Cardiac septum (tissue), 1 donor: ENCODE measurements at regions not wholly inside any gene's neighbourhood (a gene's known extent, or its start where the extent isn't known, plus 50 kb on each side); places are given as distances from the start of the nearest gene placed in this dataset. TPM values are rescaled to one million over a fixed set of nuclear protein-coding genes. Genes with fewer than 3 reads are reported as not detected.
"Not testable (repeated sequence)": the region's sequence is repeated elsewhere in the genome, so short reads cannot be mapped to it uniquely, and the experiment has no call there.

Experiments
- DNase-seq: peaks from one replicate; pipeline ENCODE4 v3.0.0-alpha.2; 2020; ENCODE audit warnings: low spot score
- intact Hi-C: fragments of 100-400 bp; cut with DNase I; formaldehyde crosslinking; loops from one replicate; pipeline ENCODE4 v1.14.0; 2022
- microRNA-seq: library from miRNA; unstranded; fragments of <30 nt; microRNA quantifications from one replicate; pipeline ENCODE4 v1.2.0, GENCODE V29; 2020
- donor health status: DM: no; HTN: no; CAD: no.

DNA sequence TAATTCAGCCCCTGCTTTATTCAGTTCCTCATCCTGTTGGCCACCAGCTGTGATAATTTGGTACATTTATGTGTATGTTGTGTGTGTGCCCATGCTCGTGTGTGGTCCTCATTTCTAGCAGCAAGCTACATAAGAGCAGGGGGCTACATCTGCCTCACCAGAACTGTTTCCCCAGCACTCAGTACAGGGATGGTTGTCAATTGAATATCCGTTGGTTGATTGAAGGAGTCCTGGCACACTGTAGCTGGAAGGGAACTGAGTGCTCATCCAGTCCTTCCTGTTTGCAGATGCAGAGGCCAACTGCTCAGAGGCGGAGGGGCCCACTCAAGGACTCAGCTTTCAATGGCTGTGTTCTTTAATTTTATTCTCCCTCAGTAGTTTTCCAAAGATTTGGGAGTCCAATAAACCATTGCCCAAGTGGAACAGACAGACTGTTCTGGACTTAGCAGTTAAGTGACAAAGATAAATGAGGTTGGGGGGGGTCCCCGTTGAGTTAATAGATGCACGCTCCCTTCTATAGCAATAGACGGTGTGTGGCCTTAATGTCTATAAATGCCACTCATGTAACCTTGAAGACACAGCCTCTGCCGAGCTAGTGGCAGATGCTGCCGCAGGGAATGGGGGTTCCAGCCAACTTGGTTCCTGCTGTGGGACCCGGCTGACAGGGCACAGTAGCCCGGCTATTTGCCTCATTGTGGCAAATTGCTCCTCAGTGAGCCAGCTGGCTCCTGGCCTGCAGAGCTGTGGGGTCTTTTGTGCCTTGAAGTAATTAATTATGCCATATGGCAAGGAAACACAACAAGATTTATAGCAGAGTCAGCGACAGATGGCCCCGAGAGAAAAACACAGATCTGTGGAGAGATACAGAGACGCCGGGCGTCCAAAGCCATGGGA, 71.4 kb upstream of the GRK3 start:
- intact Hi-C loops: no loop called here
- DNase-seq: no peak

DNA sequence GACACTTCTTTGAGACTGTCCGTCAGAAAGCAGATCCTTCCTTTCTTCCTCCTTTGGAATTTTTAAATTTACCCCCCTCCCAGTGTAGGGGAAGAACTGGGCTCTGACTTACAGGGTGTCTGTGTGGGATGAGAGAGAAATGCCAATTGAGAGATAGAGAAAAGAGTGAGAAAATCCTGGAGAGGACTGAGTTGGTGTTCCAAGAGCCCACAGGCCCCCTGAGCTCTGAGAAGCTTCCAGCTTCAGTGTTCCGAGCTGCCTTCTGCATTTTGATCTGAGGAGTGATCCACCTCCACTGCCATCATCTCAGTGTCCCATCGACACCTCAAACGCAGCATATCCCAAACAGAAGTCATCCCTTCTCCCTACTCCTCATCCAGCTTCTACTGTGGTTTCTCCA, 70.7 kb upstream of the GRK3 start:
- no peak for DNase-seq
- intact Hi-C loops: no loop called here

DNA sequence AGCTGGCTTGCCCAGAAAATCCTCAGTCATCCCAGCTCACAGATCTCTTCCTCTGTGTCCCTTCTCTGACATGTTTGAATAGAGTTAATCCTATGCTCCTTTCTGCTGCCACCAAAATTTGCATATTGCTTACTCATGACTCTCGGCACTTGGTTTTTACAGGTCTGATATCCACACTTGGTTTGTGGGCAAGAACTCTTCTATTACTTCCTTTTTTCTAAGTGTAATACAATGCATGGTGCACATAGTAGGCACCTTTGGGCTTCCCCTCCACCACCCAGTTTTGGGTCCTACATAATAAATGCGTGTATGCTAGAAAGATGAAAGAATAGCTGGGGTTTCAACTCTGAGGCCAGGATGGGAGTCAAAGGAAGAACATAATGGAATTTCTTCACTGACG, 69.7 kb upstream of the GRK3 start:
- DNase-seq: no peak

DNA sequence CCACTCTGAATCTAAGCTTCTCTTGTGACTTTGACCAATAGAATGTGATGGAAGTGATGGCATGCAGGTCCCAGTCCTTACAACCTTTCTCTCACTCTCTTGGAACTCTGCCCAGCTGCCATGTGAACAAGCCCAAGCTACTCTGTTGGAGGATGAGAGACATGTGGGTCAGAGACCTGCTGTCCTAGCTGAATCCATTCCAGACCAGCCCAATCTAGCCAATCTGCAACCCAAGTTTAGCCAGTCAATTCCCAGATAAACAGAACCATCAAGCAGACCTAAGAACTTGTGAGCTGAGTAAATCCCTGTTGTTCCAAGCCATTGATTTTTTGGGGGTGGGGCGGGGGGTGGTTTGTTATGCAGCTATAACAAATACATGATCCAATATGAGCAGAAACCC, 69.2 kb upstream of the GRK3 start:
- intact Hi-C loops: no loop called here

More for the DNA sequence above, 69.7 kb upstream of the GRK3 start:
- intact Hi-C loops: no loop called here

DNA sequence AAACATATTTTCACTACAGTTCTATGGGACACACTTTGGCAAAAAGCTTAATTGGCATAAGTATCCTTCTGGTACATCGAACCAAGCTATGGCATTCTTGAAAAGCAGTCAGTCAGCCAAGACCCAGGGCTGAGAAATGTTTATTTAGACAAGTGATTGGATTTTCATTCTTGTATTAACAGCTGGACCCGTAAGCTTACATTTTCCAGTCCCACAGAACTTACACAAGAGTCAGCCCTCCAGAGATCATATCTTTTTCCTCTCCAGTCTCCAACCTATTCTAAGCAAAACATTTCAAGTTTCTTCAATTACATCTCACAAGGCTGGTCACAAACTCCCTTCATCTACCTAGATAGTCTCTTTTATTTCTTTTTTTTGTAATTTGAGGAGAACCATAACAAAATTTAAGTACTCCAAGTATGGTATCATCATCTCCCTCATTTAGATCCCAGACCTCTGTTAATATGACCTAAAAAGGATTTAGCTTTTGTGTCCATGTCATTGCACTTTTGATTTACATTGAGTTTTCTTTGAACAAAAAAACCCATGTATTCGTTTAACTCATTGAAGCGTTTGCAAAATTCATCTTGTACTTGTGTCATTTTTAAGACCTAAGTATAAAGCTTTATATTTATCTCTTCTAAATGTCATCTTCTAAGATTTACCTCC, 67.9 kb upstream of the GRK3 start:
- intact Hi-C loops: no loop called here

More for the DNA sequence above, 69.2 kb upstream of the GRK3 start:
- no peak for DNase-seq

DNA sequence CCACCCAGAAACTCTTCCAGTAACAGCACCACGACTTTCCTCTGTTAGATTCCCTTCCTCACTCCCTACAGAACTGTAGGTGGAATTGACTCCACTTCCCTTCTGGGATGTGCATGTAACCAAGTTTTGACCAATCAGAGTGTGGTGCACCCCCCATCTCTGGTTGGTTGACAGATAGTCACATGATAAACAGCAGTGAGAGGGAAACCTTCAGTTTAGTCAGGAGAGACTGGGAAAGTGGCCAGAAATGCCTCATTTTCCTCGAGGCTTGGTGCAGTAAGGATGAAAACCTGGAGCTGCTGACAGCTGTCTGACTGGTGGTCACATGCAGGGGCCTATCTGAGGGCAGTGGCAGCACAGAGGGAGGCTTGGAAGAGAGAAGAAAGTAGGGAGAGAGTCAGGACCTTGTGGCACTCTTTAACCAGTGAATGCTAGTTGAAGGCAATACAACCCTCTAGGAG, 67.3 kb upstream of the GRK3 start:
- DNase-seq: no peak
- intact Hi-C loops: no loop called here

More for the DNA sequence above, 67.9 kb upstream of the GRK3 start:
- DNase-seq: no peak

DNA sequence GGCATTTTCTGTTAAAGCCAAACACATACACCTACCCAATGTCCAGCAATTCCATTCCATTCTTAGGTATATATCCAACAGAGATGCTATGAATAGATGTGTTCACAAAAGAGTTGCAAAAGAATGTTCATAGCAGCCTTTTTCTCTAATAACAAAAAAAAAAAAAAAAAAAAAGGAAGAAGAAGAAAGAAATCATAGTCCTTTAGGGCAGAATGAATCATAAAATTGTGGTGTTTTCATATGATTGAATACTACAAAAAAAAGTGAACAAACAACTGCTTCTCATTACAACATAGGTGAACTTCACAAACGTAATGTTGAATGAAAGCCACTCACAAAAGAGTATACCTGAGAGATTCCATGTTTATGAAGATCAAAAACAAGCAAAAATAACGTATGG, 66.8 kb upstream of the GRK3 start:
- intact Hi-C loops: no loop called here
- DNase-seq: no peak

DNA sequence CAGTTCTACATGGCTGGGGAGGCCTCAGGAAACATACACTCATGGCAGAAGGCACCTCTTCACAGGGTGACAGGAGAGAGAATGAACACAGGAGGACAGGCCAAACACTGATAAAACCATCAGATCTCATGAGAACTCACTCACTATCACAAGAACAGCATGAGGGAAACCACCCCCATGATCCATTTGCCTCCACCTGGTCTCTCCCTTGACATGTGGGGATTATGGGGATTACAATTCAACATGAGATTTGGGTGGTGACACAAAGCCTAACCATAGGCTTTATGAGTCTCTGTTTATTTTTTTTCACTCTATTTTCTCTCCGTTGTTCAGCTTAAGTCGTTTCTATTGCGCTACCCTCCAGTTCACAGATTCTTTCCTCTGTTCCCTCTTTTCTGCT, 63.8 kb upstream of the GRK3 start:
- DNase-seq, intact Hi-C loops: not testable (repeated sequence)

DNA sequence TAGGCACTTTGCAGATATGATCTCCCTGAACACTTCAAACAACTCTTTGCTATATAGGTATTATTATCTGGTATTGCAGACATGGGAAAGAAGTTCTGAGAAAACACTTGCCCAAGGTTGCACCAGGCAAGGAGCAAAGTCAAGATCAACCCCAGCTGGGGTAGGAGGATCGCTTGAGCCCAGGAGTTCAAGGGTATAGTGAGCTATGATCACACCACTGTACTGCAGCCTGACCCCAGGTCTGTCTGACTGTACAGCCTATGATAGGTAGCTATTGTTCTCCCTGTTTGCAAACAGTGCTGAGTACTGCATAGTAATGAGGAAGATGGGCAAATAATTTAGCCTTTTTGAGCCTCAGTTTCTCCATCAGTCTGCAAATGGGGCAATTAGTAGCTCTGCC, 60.5 kb upstream of the GRK3 start:
- DNase-seq, intact Hi-C loops: not testable (repeated sequence)

DNA sequence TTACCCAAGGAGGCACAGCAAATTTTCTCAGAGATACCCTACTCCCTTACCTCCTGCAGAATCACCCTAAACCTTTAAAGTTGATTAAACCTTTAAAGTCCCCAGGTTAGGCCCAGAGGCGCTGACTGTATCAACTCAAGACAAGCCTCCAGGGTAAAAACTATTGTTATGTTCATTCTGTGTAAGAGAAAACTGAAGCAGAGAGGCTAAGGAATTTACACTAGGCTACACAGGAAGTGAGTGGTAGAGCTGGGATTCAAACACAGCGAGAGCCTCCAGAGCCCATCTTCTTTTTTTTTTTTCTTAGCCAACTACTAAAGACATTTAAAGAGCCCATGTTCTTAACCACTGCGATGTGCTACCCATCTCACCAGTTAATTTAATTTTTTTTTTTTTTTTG, 56.3 kb upstream of the GRK3 start:
- DNase-seq: no peak
- intact Hi-C loops: no loop called here

DNA sequence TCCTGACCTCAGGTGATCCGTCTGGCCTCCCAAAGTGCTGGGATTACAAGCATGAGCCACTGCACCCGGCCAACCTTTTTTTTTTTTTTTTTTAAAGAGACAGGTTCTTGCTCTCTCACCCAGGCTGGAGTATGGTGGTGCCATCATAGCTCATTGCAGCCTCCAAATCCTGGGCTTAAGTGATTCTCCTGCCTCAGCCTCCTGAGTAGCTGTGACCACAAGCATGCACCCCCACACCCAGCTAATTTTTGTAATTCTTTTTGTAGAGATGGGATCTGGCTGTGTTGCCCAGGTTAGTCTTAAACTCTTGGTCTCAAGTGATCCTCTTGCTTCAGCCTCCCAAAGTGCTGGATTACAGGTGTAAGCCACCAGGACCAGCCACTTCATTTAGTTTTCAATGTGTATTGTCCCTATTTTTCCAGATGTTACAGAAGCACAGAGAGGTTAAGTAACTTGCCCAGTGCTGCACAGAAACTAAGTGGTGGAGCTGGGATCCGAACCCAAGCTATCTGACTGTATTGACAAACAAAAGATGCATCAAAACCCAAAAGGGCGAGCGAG, 55.6 kb upstream of the GRK3 start:
- intact Hi-C loops: no loop called here
- DNase-seq: no peak

DNA sequence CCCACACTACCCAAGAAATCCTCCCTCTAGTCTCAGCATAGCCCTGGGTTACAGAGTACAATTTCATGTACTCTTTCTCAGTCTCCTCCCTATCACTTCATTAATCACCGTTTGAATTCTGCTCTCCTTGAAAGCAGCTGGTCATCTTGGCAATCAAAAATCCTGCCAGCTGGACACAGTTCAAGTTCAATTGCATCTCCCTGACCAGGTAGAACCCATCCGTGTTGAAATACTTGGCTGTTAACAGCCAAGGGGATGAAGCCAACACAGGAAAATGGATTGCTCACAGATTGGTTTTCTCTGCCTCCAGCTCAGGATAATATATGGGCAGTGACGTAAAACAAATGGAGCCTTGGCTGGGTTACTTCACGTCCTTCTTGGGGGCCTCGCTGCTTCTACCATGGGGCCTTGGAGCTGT, 55.1 kb upstream of the GRK3 start:
- intact Hi-C loops: no loop called here

DNA sequence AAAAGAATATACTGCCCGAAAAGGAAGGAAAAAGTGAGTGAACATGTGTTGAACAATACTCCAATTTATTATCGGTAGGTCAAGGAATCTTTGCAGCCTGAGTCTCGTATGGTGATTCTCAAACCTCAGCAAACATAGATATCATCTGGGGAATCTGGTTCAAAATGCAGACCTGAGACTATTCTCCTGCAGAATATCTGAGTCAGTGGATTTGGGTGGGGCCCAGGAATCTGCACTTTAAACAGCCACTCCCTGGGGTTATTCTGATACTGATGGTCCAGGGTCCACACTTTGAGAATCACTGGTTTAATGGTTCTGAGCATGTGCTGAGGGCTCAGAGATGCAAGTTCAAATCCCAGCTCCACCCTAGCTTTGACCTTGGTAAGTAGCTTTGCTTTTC, 53.6 kb upstream of the GRK3 start:
- DNase-seq: no peak
- intact Hi-C loops: no loop called here

More for the DNA sequence above, 55.1 kb upstream of the GRK3 start:
- no peak for DNase-seq

DNA sequence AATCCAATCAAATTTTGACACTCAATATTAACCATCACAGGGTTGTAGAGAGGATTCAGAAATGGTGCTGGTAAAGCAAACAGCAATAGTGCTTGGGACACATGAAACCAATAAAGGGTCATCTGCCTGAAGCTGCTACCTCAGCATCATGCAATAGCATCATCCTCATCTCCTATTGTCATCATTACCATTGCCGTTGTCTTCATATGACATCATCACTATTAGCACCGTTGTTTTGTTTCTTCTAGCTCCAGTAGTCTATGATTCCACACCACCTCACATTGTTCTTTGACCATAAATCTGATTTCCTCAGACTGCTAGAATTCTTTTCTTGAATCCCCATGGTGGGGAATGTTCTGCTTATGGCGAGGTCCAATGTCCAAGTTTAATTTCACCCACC, 52.8 kb upstream of the GRK3 start:
- DNase-seq: no peak
- intact Hi-C loops: no loop called here

DNA sequence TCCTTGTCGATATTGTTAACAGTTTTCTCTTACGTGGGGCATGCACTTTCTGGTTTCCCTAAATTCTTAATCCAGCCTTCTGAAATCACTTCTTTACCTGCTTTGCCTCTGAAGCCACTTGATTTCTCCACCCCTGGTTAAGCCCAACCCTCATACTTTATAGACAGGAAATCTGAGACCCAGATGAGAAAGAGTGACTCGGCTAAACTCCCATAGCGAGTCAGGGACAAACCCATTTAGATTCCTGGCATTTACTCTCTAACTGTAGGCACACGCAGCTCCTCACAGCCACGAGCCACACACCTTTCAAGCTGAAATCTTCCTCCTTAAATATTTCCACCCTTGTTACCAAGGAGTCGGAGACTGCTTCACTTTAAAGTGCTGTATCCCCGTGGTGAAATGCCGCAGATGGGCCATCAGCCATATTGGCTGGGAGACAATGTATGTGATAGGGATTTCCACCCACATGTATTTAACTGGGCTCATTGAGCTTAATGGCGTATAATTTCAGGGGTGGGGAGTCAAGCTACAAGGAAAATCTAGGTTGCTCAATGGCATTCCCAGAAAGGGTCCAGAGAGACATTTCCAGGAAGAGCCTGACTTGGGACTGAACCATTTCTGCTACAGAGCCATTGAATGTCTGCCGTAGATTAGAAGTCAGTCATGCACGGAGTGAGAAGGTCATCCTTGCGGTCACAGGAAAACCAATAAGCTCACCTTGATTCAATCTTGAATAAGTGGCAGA, 49.9 kb upstream of the GRK3 start:
- intact Hi-C loops: no loop called here
- no peak for DNase-seq

Small RNAs in the stretch of these regions (microRNA-seq; reads per million reads assigned to microRNA genes)
- gene MIR6817: not detected
